Activated CD4-positive, alpha-beta memory T cell treated with anti-CD3 and anti-CD28 coated beads, Interleukin-2, amount 10 ng/mL, durations not matched to agents 7 days and 5 days (primary cell): ENCODE measurements at regions not wholly inside any gene's neighbourhood (a gene's known extent, or its start where the extent isn't known, plus 50 kb on each side); places are given as distances from the start of the nearest gene placed in this dataset.

Source experiments
- CTCF ChIA-PET: fragments of 350-600 bp; sonication (Branson Sonifier 250); formaldehyde crosslinking; loops from one replicate; lab custom pipeline; 2021; ENCODE audit warnings: antibody characterized with exemption, inconsistent platforms; lab: Charles Lee
- POLR2A ChIA-PET: fragments of 350-600 bp; sonication (Branson Sonifier 250); formaldehyde crosslinking; loops from one replicate; lab custom pipeline; 2021; ENCODE audit warnings: antibody characterized with exemption; lab: Charles Lee
- DNase-seq: peaks from one replicate; pipeline ENCODE4 v3.0.0-alpha.2; 2020
- H3K27ac Mint-ChIP-seq: one replicate; pipeline ENCODE4 v1.8.0; 2021; ENCODE audit warnings: mild to moderate bottlenecking, mixed read lengths
- H3K27me3 Mint-ChIP-seq: one replicate; pipeline ENCODE4 v1.8.0; 2021; ENCODE audit warnings: mixed read lengths
- H3K36me3 Mint-ChIP-seq: one replicate; pipeline ENCODE4 v1.8.0; 2021; ENCODE audit warnings: low read depth, mixed read lengths
- H3K4me1 Mint-ChIP-seq: one replicate; pipeline ENCODE4 v1.8.0; 2021; ENCODE audit warnings: mixed read lengths
- H3K4me3 Mint-ChIP-seq: one replicate; pipeline ENCODE4 v1.8.0; 2021; ENCODE audit warnings: mild to moderate bottlenecking, mixed read lengths
- H3K9me3 Mint-ChIP-seq: one replicate; pipeline ENCODE4 v1.8.0; 2021; ENCODE audit warnings: mixed read lengths

GRCh38 chr14:83535444-83535843 is 1994.5 kb upstream of the FLRT2 start:
- CTCF ChIA-PET = no interaction called here
- Mint-ChIP-seq H3K4me1 (no peaks in the 10 kb centered on the region), H3K27ac (no peak overlapping the region), H3K27me3 (no peaks in the 10 kb centered on the region), H3K4me3 (no peak overlapping the region), H3K9me3 (peaks cover 4% of the 10 kb centered on the region), H3K36me3 (no peaks in the 10 kb centered on the region)
- POLR2A ChIA-PET = no interaction called here
- DNase-seq = no peak

GRCh38 chr14:83541147-83541546 is 1988.8 kb upstream of the FLRT2 start:
- H3K27ac Mint-ChIP-seq = no peak overlapping the region
- ChIA-PET POLR2A (no interaction called here), CTCF (no interaction called here)

GRCh38 chr14:83548061-83548839 is 1981.7 kb upstream of the FLRT2 start:
- Mint-ChIP-seq H3K27me3 (no peaks in the 10 kb centered on the region), H3K9me3 (peaks cover 9% of the 10 kb centered on the region), H3K4me1 (no peaks in the 10 kb centered on the region), H3K4me3 (no peak overlapping the region), H3K36me3 (no peaks in the 10 kb centered on the region), H3K27ac (no peak overlapping the region)
- POLR2A ChIA-PET = no interaction called here
- DNase-seq = no peak
- CTCF ChIA-PET = no interaction called here

More at GRCh38 chr14:83541147-83541546, 1988.8 kb upstream of the FLRT2 start:
- no peaks in the 10 kb centered on the region for H3K27me3 Mint-ChIP-seq
- H3K9me3 Mint-ChIP-seq = peaks cover 7% of the 10 kb centered on the region
- H3K4me1 Mint-ChIP-seq = no peaks in the 10 kb centered on the region
- H3K4me3 Mint-ChIP-seq = no peak overlapping the region
- H3K36me3 Mint-ChIP-seq = no peaks in the 10 kb centered on the region
- DNase-seq = no peak

- Mint-ChIP-seq H3K27ac (no peak overlapping the region), H3K4me3 (no peak overlapping the region), H3K27me3 (no peaks in the 10 kb centered on the region), H3K9me3 (peaks cover 7% of the 10 kb centered on the region), H3K36me3 (no peaks in the 10 kb centered on the region), H3K4me1 (no peaks in the 10 kb centered on the region)
- CTCF ChIA-PET = no interaction called here
- POLR2A ChIA-PET = no interaction called here
- no peak for DNase-seq
Observed at GRCh38 chr14:83556065-83556464, 1973.9 kb upstream of the FLRT2 start.

GRCh38 chr14:83556746-83557453 is 1973.0 kb upstream of the FLRT2 start:
- H3K27ac Mint-ChIP-seq = no peak overlapping the region
- ChIA-PET CTCF (no interaction called here), POLR2A (no interaction called here)
- no peaks in the 10 kb centered on the region for H3K27me3 Mint-ChIP-seq
- no peak for DNase-seq
- no peaks in the 10 kb centered on the region for H3K36me3 Mint-ChIP-seq
- H3K4me3 Mint-ChIP-seq = no peak overlapping the region
- no peaks in the 10 kb centered on the region for H3K4me1 Mint-ChIP-seq
- H3K9me3 Mint-ChIP-seq = peaks cover 7% of the 10 kb centered on the region

- Mint-ChIP-seq H3K36me3 (no peaks in the 10 kb centered on the region), H3K4me1 (no peaks in the 10 kb centered on the region), H3K9me3 (peaks cover 7% of the 10 kb centered on the region), H3K4me3 (no peak overlapping the region), H3K27ac (no peak overlapping the region), H3K27me3 (no peaks in the 10 kb centered on the region)
- CTCF ChIA-PET = no interaction called here
- POLR2A ChIA-PET = no interaction called here
- DNase-seq = no peak
Observed at GRCh38 chr14:83558946-83559345, 1971.0 kb upstream of the FLRT2 start.

- H3K9me3 Mint-ChIP-seq = peaks cover 4% of the 10 kb centered on the region
- CTCF ChIA-PET = no interaction called here
- no peak overlapping the region for H3K27ac Mint-ChIP-seq
- no peak overlapping the region for H3K4me3 Mint-ChIP-seq
- H3K4me1 Mint-ChIP-seq = no peaks in the 10 kb centered on the region
- no peaks in the 10 kb centered on the region for H3K36me3 Mint-ChIP-seq
- POLR2A ChIA-PET = no interaction called here
- no peaks in the 10 kb centered on the region for H3K27me3 Mint-ChIP-seq
- no peak for DNase-seq
Observed at GRCh38 chr14:83559721-83560120, 1970.2 kb upstream of the FLRT2 start.

GRCh38 chr14:83561261-83561660 is 1968.7 kb upstream of the FLRT2 start:
- Mint-ChIP-seq H3K27me3 (no peaks in the 10 kb centered on the region), H3K4me3 (no peak overlapping the region), H3K4me1 (no peaks in the 10 kb centered on the region), H3K9me3 (peaks cover 6% of the 10 kb centered on the region), H3K27ac (no peak overlapping the region), H3K36me3 (no peaks in the 10 kb centered on the region)
- ChIA-PET POLR2A (no interaction called here), CTCF (no interaction called here)
- DNase-seq = no peak

GRCh38 chr14:83566567-83566966 is 1963.4 kb upstream of the FLRT2 start:
- H3K9me3 Mint-ChIP-seq = peaks cover 8% of the 10 kb centered on the region
- POLR2A ChIA-PET = no interaction called here
- no peaks in the 10 kb centered on the region for H3K27me3 Mint-ChIP-seq
- CTCF ChIA-PET = no interaction called here
- no peak for DNase-seq
- H3K36me3 Mint-ChIP-seq = no peaks in the 10 kb centered on the region
- no peak overlapping the region for H3K4me3 Mint-ChIP-seq
- H3K4me1 Mint-ChIP-seq = no peaks in the 10 kb centered on the region
- H3K27ac Mint-ChIP-seq = no peak overlapping the region

- POLR2A ChIA-PET = no interaction called here
- CTCF ChIA-PET = no interaction called here
- no peaks in the 10 kb centered on the region for H3K36me3 Mint-ChIP-seq
Observed at GRCh38 chr14:83568141-83568540, 1961.8 kb upstream of the FLRT2 start.

GRCh38 chr14:83575301-83575700 is 1954.6 kb upstream of the FLRT2 start:
- ChIA-PET CTCF (no interaction called here), POLR2A (no interaction called here)
- no peak overlapping the region for H3K4me3 Mint-ChIP-seq

More at GRCh38 chr14:83568141-83568540, 1961.8 kb upstream of the FLRT2 start:
- no peaks in the 10 kb centered on the region for H3K27me3 Mint-ChIP-seq
- H3K4me3 Mint-ChIP-seq = no peak overlapping the region
- peaks cover 8% of the 10 kb centered on the region for H3K9me3 Mint-ChIP-seq
- H3K27ac Mint-ChIP-seq = no peak overlapping the region
- no peak for DNase-seq
- H3K4me1 Mint-ChIP-seq = no peaks in the 10 kb centered on the region

GRCh38 chr14:83583201-83583600 is 1946.7 kb upstream of the FLRT2 start:
- DNase-seq = no peak
- H3K9me3 Mint-ChIP-seq = peaks cover 9% of the 10 kb centered on the region
- POLR2A ChIA-PET = no interaction called here
- H3K4me1 Mint-ChIP-seq = no peaks in the 10 kb centered on the region
- CTCF ChIA-PET = no interaction called here
- no peaks in the 10 kb centered on the region for H3K27me3 Mint-ChIP-seq
- H3K27ac Mint-ChIP-seq = no peak overlapping the region
- H3K36me3 Mint-ChIP-seq = no peaks in the 10 kb centered on the region
- H3K4me3 Mint-ChIP-seq = no peak overlapping the region

More at GRCh38 chr14:83575301-83575700, 1954.6 kb upstream of the FLRT2 start:
- Mint-ChIP-seq H3K4me1 (no peaks in the 10 kb centered on the region), H3K9me3 (peaks cover 14% of the 10 kb centered on the region), H3K27ac (no peak overlapping the region), H3K27me3 (no peaks in the 10 kb centered on the region), H3K36me3 (no peaks in the 10 kb centered on the region)
- no peak for DNase-seq

GRCh38 chr14:83594874-83595273 is 1935.1 kb upstream of the FLRT2 start:
- no peak overlapping the region for H3K4me3 Mint-ChIP-seq
- DNase-seq = no peak
- no peak overlapping the region for H3K27ac Mint-ChIP-seq
- CTCF ChIA-PET = no interaction called here
- POLR2A ChIA-PET = no interaction called here
- H3K36me3 Mint-ChIP-seq = no peaks in the 10 kb centered on the region
- H3K27me3 Mint-ChIP-seq = no peaks in the 10 kb centered on the region
- peaks cover 13% of the 10 kb centered on the region for H3K9me3 Mint-ChIP-seq
- H3K4me1 Mint-ChIP-seq = no peaks in the 10 kb centered on the region

- ChIA-PET CTCF (no interaction called here), POLR2A (no interaction called here)
- Mint-ChIP-seq H3K36me3 (no peaks in the 10 kb centered on the region), H3K27me3 (no peaks in the 10 kb centered on the region), H3K27ac (no peak overlapping the region), H3K4me3 (no peak overlapping the region), H3K4me1 (no peaks in the 10 kb centered on the region), H3K9me3 (peaks cover 31% of the 10 kb centered on the region)
- DNase-seq = no peak
Observed at GRCh38 chr14:83607682-83608081, 1922.3 kb upstream of the FLRT2 start.
